Chondrocyte (in vitro differentiated cells): ENCODE measurements at regions not wholly inside any gene's neighbourhood (a gene's known extent, or its start where the extent isn't known, plus 50 kb on each side); places are given as distances from the start of the nearest gene placed in this dataset.

Source experiments
- DNase-seq: peaks from one replicate; pipeline ENCODE4 v3.0.0; 2021; ENCODE audit warnings: mixed read lengths, low spot score
- H3K27ac Mint-ChIP-seq: one replicate; pipeline ENCODE4 v1.8.0; 2021; ENCODE audit warnings: mild to moderate bottlenecking, moderate library complexity, mixed read lengths; ENCODE audit not compliant: unreplicated experiment
- H3K27me3 Mint-ChIP-seq: 2 replicates; pipeline ENCODE4 v1.8.0; 2021; ENCODE audit warnings: low read depth, mixed read lengths
- H3K36me3 Mint-ChIP-seq: 2 replicates; pipeline ENCODE4 v1.8.0; 2021; ENCODE audit warnings: low read depth, mixed read lengths
- H3K4me1 Mint-ChIP-seq: 2 replicates; pipeline ENCODE4 v1.8.0; 2021; ENCODE audit warnings: low read depth, mild to moderate bottlenecking, mixed read lengths
- H3K4me3 Mint-ChIP-seq: one replicate; pipeline ENCODE4 v1.8.0; 2021; ENCODE audit warnings: mild to moderate bottlenecking, moderate library complexity, mixed read lengths; ENCODE audit not compliant: unreplicated experiment
- H3K9me3 Mint-ChIP-seq: 2 replicates; pipeline ENCODE4 v1.8.0; 2021; ENCODE audit warnings: low read depth, mixed read lengths
- CTCF ChIP-seq: fragments of 200-600 bp; sonication (generic); IDR thresholded peaks from 2 replicates; pipeline ENCODE4 v1.5.0; 2021; ENCODE audit warnings: antibody characterized with exemption, mild to moderate bottlenecking, moderate library complexity

GRCh38 chr6:112660626-112661025 is 313.5 kb downstream of the RFPL4B start:
- no peaks in the 10 kb centered on the region for H3K36me3 Mint-ChIP-seq
- H3K27me3 Mint-ChIP-seq = no peaks in the 10 kb centered on the region
- H3K4me3 Mint-ChIP-seq = no peak overlapping the region
- no peak for DNase-seq
- no peak for TF ChIP-seq CTCF
- H3K4me1 Mint-ChIP-seq = peaks cover 1% of the 10 kb centered on the region
- H3K9me3 Mint-ChIP-seq = no peaks in the 10 kb centered on the region
- H3K27ac Mint-ChIP-seq = no peak overlapping the region

- Mint-ChIP-seq H3K27me3 (no peaks in the 10 kb centered on the region), H3K4me3 (no peak overlapping the region), H3K9me3 (no peaks in the 10 kb centered on the region), H3K4me1 (peaks cover 5% of the 10 kb centered on the region), H3K27ac (no peak overlapping the region), H3K36me3 (no peaks in the 10 kb centered on the region)
- DNase-seq = no peak
- TF ChIP-seq CTCF = no peak
Measured at GRCh38 chr6:112663698-112664097, 316.6 kb downstream of the RFPL4B start.

GRCh38 chr6:112665114-112665513 is 318.0 kb downstream of the RFPL4B start:
- Mint-ChIP-seq H3K4me3 (no peak overlapping the region), H3K9me3 (no peaks in the 10 kb centered on the region), H3K36me3 (no peaks in the 10 kb centered on the region), H3K27me3 (no peaks in the 10 kb centered on the region), H3K27ac (no peak overlapping the region), H3K4me1 (peaks cover 5% of the 10 kb centered on the region)
- DNase-seq = no peak
- TF ChIP-seq CTCF = no peak

DNA sequence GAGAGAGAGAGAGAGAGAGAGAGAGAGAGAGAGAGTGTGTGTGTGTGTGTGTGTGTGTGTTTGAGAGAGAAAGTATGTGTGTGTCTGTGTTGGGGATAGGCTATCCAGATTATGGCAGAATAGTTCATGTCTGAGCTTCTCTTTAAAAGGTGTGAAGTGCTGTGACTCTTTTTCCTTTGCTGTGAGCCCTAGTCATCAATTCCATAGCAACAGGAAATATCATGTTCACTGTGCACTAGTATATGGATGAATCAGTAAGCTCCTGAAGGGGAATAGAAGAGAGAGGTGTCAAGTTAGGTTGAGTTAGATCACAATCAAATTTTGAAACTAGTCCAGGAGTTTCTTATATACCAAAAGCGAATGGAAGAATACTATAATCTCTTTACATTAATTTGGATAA is 318.7 kb downstream of the RFPL4B start:
- H3K27me3 Mint-ChIP-seq = no peaks in the 10 kb centered on the region
- TF ChIP-seq CTCF = no peak

GRCh38 chr6:112667427-112667826 is 320.3 kb downstream of the RFPL4B start:
- no peak for DNase-seq
- Mint-ChIP-seq H3K36me3 (no peaks in the 10 kb centered on the region), H3K4me3 (no peak overlapping the region), H3K27ac (no peak overlapping the region), H3K9me3 (no peaks in the 10 kb centered on the region), H3K27me3 (no peaks in the 10 kb centered on the region), H3K4me1 (peaks cover 12% of the 10 kb centered on the region)
- no peak for TF ChIP-seq CTCF

More for the DNA sequence above, 318.7 kb downstream of the RFPL4B start:
- no peak for DNase-seq
- H3K36me3 Mint-ChIP-seq = no peaks in the 10 kb centered on the region
- H3K27ac Mint-ChIP-seq = no peak overlapping the region
- no peak overlapping the region for H3K4me3 Mint-ChIP-seq
- H3K4me1 Mint-ChIP-seq = peaks cover 9% of the 10 kb centered on the region
- no peaks in the 10 kb centered on the region for H3K9me3 Mint-ChIP-seq
